NCI-H1092 (cell line): ENCODE measurements at regions not wholly inside any gene's neighbourhood (a gene's known extent, or its start where the extent isn't known, plus 50 kb on each side); places are given as distances from the start of the nearest gene placed in this dataset.

Experiments used
- DNase-seq: peaks from one replicate; lab custom pipeline; 2025; lab: John Stamatoyannopoulos, UW

DNA sequence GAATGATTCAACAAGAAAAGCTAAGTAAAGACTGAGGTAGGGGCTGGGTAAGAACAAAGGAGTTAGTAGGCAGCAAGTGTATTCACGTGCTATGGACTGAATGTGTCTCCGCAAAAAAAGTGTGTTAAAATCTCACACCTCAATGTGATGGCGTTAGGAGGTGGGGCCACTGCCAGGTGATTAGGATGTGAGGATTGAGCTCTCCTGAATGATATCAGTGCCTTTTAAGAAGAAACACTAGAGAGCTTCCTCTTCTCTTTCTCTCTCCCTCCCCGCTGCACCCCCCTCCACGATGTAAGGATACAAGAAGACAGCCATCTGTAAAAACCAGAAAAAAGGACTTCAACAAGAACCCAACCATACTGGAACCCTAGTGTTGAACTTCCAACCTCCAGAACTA is 396.1 kb upstream of the PLXNA2 start:
- no peak for DNase-seq

- no peak for DNase-seq
These were observed 397.5 kb upstream of the PLXNA2 start for GRCh38 chr1:208641579-208642280.

DNA sequence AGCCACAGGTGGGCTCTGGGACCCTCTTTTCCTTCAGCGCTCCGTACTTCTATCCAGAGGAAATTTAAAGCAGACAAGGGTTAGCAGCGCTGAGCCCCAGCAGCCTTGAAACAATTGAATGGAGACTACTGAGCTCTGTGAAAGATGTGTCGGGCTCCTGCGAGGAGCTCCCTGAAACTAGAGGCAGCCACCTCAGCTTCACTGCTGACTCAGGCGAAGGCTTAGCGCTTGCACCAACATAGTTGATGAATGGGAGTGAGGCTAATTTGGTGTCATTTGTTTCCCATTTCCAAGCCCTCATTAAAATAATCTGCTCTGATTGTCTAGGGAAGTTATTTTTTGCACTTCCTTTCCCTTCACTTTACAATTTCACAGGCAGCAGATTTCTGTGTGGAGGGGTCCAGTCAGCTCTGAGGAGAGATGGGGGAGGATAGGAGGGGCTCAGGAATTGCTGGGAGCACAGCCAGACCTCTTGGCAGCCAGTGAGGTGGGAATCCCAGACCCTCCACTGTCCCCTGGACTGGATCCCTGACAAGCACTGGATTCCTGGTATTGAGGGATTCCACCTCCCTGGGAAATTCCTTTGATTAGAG is 398.9 kb upstream of the PLXNA2 start:
- DNase-seq, result no peak

DNA sequence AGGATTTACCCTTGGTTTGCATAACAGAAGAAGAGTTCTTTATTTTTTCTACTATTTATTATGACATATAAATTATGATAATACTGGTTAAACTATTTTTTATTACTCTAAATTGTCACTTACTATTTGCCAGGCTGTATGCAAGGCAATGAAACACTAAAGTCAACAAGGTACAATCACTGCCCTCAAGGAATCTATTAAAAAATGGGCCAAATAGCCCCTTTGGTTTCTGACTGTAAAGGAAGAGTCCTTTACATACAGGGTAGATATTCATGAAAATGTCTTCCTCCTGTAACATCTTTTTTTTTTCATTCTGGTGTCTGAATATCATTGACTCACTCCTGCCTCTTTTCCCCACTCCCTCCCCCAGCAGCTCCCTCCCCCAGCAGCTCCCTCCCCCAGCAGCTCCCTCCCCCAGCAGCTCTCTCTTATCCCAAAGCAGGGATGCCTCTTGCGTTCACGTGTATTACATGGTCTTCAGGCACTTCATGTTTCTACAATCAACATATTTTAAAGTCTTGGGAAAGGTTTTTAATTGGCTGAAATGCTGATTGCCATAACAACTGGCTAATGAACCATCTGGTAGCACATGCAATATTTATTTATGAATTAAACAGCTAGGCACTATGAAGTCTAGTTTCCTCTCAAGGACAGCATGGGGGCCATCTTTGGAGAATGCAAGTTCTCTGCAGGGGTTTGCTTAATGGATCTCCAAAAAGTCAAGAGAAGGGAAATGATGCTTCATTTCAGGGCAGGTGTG is 400.4 kb upstream of the PLXNA2 start:
- peak; percentile 7 for DNase-seq

DNA sequence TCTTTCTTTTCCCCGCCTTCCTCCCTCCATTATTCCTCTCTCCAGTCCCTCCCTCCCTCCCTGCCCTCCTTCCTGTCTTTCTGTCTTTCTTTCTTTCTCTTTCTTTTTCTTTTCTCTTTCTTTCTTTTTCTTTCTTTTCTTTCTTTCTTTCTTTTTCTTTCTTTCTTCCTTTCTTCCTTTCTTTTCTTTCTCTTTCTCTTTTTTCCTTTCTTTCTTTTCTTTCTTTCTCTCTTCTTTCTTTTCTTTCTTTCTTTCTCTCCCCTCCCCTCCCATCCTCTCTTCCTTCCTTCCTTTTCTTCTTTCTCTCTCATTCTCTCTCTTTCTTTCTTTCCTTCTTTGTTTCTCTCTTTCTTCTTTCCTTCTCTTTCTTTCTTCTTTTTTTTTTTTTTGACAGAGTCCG is 402.2 kb upstream of the PLXNA2 start:
- DNase-seq, result no peak

GRCh38 chr1:208648146-208648545 is 404.0 kb upstream of the PLXNA2 start:
- DNase-seq, result no peak

DNA sequence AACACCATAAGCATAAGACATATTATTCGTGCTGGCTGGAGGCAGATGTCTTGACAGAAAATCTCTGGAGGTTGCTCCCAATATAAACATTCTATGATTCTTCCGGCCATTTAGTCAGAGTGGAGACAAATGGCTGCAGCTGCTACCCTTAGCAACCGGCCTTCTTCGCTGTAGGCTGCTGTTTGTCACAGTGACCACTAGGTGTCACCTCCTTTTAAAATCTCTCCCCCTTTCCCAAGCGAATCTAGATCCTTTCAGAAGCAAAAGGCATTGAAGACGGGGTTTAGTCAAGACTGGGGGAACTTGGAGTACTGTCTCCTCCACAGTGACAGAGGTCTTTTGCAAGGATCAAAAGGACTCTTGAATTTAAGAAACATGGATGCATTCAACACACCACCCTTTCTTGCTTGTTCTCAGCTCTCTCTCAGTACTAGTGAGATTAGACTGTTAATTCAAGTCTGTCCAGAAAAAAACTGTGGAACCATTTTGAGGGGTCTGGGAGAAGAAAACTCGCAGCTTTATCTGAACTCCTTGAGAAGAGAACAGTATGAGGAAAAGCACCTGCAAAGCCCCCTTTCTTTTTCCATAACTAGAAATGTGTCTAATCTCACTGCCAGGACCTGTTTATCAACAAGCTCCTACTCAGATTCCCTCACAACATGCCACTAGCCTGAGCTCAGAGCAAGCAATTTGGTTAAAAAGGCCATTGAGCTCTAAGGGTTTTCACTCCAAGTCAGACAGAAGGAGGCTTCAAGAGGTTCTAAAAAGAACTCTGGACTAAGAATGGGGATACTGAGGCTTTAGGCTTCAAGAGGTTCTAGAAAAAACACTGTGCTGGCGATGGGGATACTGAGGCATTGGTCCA is 408.3 kb upstream of the PLXNA2 start:
- DNase-seq, result peak; percentile 88

DNA sequence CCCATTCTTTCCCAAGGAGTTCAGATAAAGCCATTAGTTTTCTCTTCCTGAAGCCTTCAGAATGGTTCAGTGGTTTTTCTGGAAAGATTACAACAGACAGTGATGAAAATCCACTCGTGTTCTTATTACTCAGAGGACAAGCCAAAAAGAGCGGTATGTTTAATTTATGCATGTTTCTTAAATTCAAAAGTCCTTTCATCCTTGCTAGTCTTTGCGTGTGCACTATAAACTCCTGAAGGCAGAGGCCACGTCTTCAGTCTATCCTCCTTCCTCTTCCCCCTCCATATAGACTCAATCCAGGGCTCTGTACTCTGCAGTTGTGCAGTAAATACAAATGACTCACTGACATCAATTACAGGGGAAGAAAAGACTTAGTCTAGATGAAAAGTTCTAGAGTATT is 409.2 kb upstream of the PLXNA2 start:
- no peak for DNase-seq

GRCh38 chr1:208654241-208654640 is 410.1 kb upstream of the PLXNA2 start:
- DNase-seq, result peak; percentile 14

GRCh38 chr1:208665936-208666335 is 421.8 kb upstream of the PLXNA2 start:
- no peak for DNase-seq

GRCh38 chr1:208668991-208669390 is 424.8 kb upstream of the PLXNA2 start:
- DNase-seq, result no peak

GRCh38 chr1:208670778-208671177 is 426.6 kb upstream of the PLXNA2 start:
- no peak for DNase-seq

DNA sequence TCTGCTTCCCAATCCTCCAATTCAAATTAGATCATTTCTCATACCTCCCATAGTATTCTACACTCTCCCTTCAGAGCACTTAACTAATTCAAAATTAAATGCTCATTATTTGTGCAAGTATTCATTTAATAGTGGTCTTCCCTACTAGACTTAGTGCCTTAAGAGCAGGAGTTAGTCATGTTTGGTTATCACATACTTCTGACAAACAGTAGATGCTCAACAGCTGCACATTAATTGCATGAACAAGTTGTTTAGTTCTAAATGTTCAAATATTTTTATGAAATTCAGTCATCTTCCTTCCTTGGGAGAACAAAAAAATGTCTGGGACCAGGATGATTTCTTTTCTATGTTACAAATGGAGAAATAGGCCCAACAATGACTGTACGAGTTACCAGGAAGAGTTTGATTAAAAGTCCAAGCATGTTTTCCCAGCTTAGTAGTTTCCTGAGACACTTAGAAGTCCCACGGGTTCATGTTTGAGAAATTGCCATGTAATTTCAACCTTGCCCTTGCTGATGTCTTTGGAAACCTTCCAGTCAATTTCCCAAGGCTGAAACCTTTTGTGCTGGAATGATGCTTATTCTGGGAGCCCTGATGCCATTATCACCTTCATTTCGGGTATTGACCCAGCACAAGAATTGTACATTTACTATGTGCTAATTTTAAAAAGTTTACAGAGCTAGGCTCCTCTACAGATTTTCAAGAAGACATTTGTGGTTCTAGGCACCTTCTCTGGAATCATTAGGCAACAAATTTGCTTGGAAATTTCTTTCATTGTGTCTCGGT is 437.9 kb upstream of the PLXNA2 start:
- no peak for DNase-seq

DNA sequence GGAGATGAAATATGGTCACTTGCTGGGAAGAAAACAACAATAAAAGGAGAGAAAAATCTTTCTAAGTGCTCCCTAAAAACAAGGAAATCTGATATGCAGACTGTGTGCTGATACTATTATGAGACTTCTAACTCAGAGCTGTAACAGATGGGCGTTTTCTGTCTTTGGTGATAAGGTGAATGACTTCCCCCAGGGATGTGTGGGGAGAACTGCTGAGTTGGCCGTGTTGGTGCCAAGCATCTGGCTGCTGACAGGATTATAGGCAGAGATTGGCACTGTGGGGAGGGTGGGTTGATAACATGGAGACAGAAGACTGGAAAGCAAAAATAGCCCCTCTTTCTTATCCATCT is 438.5 kb upstream of the PLXNA2 start:
- no peak for DNase-seq

DNA sequence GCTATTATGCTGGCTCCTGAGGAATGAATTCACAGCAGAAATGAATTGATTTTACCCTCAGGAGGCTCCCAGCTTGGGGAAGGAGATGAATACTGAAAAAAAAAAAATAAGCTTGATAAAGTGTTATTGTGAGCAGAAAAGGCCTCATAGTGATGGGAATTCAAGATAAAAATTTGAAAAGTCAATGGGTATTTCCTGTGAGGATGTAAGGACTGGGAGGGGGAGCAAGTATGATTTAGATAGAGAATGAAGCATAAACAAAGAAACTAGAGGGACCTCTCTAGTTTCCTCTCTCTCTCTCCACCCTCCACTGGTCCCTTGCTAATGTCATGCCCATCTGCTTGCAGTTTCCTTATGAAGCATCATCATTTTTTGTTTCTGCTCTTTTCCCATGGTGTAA is 439.0 kb upstream of the PLXNA2 start:
- DNase-seq, result no peak

DNA sequence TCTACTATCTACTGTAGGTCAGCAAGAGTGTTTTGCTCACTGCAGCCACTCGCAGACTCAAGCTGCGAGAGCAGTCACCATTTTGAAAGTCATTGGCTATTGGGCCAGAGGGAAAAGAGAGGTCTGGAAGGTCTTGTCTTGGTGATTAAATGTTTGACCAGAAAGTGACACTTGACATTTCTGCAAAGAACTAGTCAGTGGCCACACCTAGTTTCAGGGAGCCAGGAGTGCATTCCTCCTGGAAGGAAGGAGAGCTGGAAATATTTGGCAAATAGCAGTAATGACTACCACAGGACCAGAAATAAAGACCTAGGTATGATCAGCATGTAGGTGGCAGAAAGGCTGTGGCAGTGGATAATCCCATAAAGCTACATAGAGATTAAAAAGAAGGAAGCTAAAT is 440.0 kb upstream of the PLXNA2 start:
- DNase-seq, result no peak

- no peak for DNase-seq
These were observed 442.4 kb upstream of the PLXNA2 start for GRCh38 chr1:208686592-208686991.

GRCh38 chr1:208688656-208689315 is 444.6 kb upstream of the PLXNA2 start:
- DNase-seq, result no peak

DNA sequence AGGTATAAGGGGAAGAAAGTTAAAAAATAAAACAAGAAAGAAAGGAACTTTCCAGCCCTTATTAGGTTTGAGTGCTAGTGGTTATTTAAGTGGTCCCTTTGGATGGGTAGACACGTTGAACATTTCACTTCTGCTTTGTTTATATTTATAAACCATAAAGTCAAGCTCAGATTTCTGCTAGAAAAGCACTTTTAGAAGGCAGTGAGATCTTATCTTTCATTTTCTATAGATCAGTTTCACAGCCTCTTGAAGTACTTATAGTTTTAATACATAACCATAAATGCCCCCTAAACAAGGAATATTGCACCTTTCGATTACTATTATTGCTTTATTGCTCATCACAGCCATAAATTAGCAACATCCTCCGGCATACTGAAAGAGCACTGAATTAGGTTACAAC is 446.8 kb upstream of the PLXNA2 start:
- no peak for DNase-seq

DNA sequence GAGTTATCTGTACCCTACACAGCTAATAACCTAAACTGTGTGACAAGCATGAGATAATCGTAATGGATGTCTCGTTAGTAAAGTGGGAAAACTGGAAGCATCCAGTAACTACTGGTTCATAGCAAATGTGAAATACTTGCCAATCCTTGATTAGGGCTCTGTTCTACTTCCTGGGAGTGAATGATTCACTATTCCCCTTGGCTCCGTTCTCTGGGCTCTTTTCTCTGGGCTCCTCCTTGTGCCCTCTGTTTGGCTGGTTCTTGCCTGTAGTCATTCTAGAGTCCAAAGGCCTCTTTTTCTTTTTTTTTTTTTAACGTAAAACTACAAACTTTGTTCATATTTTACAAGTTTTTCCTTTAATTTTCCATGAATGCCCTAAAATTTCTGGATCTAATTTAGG is 465.8 kb upstream of the PLXNA2 start:
- no peak for DNase-seq

DNA sequence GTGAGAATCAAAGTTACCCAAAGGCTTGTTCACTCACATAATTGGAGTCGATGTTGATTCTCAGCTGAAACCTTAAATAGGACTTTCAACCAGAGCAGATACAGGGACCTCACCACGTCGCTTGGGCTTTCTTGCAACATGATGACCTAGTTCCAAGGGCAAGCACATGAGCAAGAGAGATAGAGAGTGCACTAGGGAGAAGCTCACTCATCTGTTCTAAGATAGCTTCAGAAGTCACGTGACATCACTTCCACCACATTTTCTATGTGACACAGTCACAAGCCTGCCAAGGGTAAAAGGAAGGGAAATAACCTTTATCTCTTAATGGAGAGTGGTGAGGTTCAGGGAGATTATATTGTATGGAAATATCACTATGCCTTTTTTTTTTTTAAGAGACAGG is 470.1 kb upstream of the PLXNA2 start:
- no peak for DNase-seq
